ENCODE measurements at regions not wholly inside any gene's neighbourhood (a gene's known extent, or its start where the extent isn't known, plus 50 kb on each side); places are given as distances from the start of the nearest gene placed in this dataset.

DNA sequence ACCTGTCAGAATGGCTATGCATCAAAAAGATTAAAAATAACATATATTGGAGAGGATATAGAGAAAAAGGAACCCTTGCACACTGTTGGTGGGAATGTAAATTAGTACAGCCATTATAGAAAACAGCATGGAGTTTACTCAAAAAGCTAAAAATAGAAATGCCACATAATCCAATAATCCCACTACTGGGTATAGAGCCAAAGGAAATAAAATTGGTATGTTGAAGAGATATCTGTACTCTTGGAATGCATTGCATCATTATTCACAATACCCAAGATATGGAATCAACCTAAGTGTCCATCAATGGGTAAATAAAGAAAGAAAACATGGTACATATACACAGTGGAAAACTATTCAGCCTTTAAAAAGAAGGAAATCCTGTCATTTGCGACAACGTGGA is 77.2 kb downstream of the C1D start:
- no peak for DNase-seq

DNA sequence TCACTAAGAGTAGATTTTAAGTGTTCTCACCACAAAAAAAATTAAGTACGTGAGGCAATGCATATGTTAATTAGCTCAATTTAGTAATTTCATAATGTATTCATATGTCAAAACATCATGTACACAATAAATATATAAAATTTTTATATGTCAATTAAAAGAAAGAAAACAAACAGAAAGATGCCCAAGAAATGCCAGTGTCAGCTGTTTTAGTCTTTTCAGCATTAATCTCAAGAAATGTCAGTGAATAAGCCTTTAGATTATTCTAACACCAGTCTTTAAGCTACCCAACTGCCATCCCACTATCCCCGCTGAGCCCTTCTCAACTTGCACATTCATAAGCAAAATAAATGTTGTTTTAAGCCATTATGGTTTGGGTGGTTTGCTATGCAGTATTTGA is 76.5 kb downstream of the C1D start:
- DNase-seq: no peak

Data from NCI-H1417 (cell line).